ENCODE measurements at regions not wholly inside any gene's neighbourhood (a gene's known extent, or its start where the extent isn't known, plus 50 kb on each side); places are given as distances from the start of the nearest gene placed in this dataset.

DNA sequence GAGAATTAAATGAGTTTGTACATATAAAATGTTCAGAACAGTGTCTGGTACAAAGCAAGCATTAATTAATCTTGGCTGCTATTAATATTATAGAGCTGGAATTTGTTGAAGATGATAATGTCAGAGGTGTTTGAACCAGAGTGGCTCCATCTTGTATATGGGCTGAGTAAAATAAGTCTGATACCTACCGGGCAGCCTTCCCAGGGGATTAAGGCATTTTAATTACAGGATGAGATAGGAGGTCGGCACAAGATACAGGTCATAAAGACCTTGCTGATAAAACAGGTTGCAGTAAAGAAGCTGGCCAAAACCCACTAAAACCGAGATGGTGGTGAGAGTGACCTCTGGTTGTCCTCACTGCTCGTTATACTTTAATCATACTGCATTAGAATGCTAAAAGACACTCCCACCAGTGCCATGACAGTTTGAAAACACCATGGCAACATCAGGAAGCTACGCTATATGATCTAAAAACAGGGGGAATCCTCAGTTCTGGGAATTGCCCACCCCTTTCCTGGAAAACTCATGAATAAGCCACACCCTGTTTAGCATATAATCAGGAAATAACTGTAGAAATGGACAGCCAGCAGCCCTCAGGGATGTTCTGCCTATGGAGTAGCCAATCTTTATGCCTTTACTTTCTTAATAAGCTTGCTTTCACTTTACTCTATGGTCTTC, 90.2 kb downstream of the PLK2 start:
- intact Hi-C loops (cut with DNase I), result no loop called here
- 59 to 63% methylated on average over 5 of the region's 5 CpGs for WGBS, 2 donors
- no peak for ATAC-seq
- H3K4me1 ChIP-seq, result no peaks in the 10 kb centered on the region
- no peaks in the 10 kb centered on the region for H3K36me3 ChIP-seq (replicated peaks in 1 of 2; ENCODE audit: insufficient read depth in 1 of 2, low read depth in 2 of 2)
- H3K27ac ChIP-seq, result no peak overlapping the region
- TF ChIP-seq POLR2A (IDR thresholded peaks at IDR 0.05), result no peak
- TF ChIP-seq, protein P1, sequence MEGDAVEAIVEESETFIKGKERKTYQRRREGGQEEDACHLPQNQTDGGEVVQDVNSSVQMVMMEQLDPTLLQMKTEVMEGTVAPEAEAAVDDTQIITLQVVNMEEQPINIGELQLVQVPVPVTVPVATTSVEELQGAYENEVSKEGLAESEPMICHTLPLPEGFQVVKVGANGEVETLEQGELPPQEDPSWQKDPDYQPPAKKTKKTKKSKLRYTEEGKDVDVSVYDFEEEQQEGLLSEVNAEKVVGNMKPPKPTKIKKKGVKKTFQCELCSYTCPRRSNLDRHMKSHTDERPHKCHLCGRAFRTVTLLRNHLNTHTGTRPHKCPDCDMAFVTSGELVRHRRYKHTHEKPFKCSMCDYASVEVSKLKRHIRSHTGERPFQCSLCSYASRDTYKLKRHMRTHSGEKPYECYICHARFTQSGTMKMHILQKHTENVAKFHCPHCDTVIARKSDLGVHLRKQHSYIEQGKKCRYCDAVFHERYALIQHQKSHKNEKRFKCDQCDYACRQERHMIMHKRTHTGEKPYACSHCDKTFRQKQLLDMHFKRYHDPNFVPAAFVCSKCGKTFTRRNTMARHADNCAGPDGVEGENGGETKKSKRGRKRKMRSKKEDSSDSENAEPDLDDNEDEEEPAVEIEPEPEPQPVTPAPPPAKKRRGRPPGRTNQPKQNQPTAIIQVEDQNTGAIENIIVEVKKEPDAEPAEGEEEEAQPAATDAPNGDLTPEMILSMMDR (IDR thresholded peaks at IDR 0.05), result no peak
- H3K4me3 ChIP-seq, result no peak overlapping the region
- H3K9me3 ChIP-seq, result no peaks in the 10 kb centered on the region
- DNase-seq, result no peak
- no peaks in the 10 kb centered on the region for H3K27me3 ChIP-seq

DNA sequence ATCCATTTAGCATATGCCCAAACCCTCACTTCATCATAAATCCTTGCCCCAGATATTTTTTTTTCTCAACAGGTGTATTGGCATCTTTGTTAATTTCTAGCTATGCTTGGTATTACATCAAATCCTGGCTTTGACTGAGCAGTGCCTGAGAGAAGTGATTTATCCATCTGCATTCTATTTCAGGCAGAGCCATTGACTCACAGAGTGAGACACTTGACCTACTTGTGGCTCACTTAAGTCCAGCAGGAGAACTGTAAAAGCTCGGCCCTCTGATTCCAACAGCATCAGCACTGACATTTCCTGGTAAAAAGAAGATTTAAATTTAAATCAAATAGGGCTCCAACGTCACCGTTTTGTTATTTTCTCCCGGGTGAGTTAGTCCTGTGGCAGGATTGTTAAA, 93.4 kb downstream of the PLK2 start:
- no peak for DNase-seq
- 50 to 65% methylated on average over 4 of the region's 4 CpGs for WGBS, 2 donors
- TF ChIP-seq, protein P1 (IDR thresholded peaks at IDR 0.05), result no peak
- TF ChIP-seq POLR2A (IDR thresholded peaks at IDR 0.05), result no peak

DNA sequence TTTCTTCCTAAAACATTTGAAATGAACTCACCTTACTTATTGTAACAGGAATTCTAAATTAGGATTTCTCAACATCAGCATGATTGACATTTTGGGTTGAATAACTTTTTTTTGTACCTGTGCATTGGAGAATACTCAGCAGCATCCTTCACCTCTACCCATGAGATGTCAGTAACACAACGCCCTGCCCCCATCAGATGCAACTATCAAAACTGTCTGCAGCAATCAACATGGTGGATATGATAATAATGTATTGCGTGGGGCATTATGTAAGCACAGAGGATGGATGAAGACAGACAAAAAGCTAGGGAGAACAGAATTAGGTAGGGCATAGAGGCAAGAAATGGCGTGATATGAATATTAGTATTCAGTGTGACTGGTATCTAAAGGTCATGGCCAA, 94.1 kb downstream of the PLK2 start:
- Histone ChIP-seq H3K4me3 (no peak overlapping the region), H3K9me3 (no peaks in the 10 kb centered on the region), H3K36me3 (replicated peaks in 1 of 2; ENCODE audit: insufficient read depth in 1 of 2, low read depth in 2 of 2) (no peaks in the 10 kb centered on the region), H3K27me3 (no peaks in the 10 kb centered on the region), H3K27ac (no peak overlapping the region), H3K4me1 (no peaks in the 10 kb centered on the region)
- intact Hi-C loops (cut with DNase I), result no loop called here
- no peak for ATAC-seq
- no peak for DNase-seq
- WGBS, 2 donors, result 49 to 61% methylated on average over 3 of the region's 3 CpGs
- TF ChIP-seq, protein P1 (IDR thresholded peaks at IDR 0.05), result no peak
- TF ChIP-seq POLR2A (IDR thresholded peaks at IDR 0.05), result no peak

More for the DNA sequence above, 93.4 kb downstream of the PLK2 start:
- ATAC-seq, result no peak
- Histone ChIP-seq H3K27ac (no peak overlapping the region), H3K36me3 (replicated peaks in 1 of 2; ENCODE audit: insufficient read depth in 1 of 2, low read depth in 2 of 2) (no peaks in the 10 kb centered on the region), H3K4me3 (no peak overlapping the region), H3K27me3 (no peaks in the 10 kb centered on the region), H3K4me1 (no peaks in the 10 kb centered on the region), H3K9me3 (no peaks in the 10 kb centered on the region)
- intact Hi-C loops (cut with DNase I), result no loop called here

DNA sequence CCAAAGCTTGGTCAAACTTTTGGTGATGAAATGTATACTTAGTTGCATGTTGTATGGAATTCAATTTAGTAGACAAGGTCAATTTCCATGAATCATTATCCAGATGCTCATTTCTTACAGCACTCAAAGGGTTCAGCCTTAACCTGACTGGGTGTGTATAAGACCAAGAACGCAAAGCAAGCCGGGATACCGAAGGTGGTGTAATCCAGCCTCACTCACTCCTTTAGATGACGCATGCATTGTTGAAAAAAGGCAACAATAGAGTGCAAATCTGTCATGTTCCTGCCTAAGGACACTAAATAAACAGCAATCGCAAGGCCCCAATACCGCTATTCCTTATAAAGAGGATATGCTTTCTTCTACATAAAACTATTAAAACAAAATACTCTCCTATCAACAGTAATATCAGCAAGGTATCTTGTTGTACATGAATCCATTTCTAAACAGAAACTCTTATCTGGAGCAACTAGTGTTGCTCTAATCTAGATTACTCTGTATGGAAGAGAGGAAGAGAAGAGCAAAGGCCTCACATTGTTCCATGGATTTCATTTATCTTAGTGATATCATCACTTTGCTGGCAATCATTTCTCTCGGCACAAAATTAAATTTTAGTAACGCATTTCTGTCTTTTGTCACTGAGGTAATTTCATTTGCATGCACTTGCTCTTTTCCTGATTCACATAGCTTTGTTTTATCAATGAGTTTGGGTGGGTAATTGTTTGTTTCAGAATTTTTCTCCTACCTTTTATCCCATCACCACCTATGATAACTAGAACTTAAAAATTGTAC, 96.2 kb downstream of the PLK2 start:
- no peak overlapping the region for H3K4me3 ChIP-seq
- H3K36me3 ChIP-seq (replicated peaks in 1 of 2; ENCODE audit: insufficient read depth in 1 of 2, low read depth in 2 of 2), result no peaks in the 10 kb centered on the region
- H3K27ac ChIP-seq, result no peak overlapping the region
- H3K27me3 ChIP-seq, result no peaks in the 10 kb centered on the region
- no peak for DNase-seq
- H3K4me1 ChIP-seq, result no peaks in the 10 kb centered on the region
- 81 to 87% methylated on average over 8 of the region's 8 CpGs for WGBS, 2 donors
- H3K9me3 ChIP-seq, result no peaks in the 10 kb centered on the region
- TF ChIP-seq, protein P1 (IDR thresholded peaks at IDR 0.05), result no peak
- TF ChIP-seq POLR2A (IDR thresholded peaks at IDR 0.05), result no peak
- ATAC-seq, result no peak
- intact Hi-C loops (cut with DNase I), result no loop called here
